Natural killer cell (primary cell): ENCODE measurements at regions not wholly inside any gene's neighbourhood (a gene's known extent, or its start where the extent isn't known, plus 50 kb on each side); places are given as distances from the start of the nearest gene placed in this dataset.
"Not testable (repeated sequence)": the region's sequence is repeated elsewhere in the genome, so short reads cannot be mapped to it uniquely, and the experiment has no call there.

ENCODE experiments used
- ATAC-seq, 3 donors: fragments of 150-1000 bp in 2 of 3; fragments of 200-7000 bp in 1 of 3; cut with Tn5 transposase; 1 replicate in 1 of 3; 2 replicates in 2 of 3; pipeline ENCODE4 v1.10.0; 2021; ENCODE audit warnings: mild to moderate bottlenecking in 2 of 3, moderate library complexity in 2 of 3
- DNase-seq, 2 donors: peaks; one replicate each; pipeline versions ENCODE4 v3.0.0 to v3.0.0-alpha.2; 2013 to 2021; ENCODE audit warnings: mixed read lengths in 1 of 2
- H3K27ac ChIP-seq: one replicate; pipeline ENCODE4 v1.5.1; 2013; ENCODE audit warnings: mild to moderate bottlenecking, low read length
- H3K27me3 ChIP-seq: one replicate; pipeline ENCODE4 v1.6.1; 2013; ENCODE audit warnings: low read length; ENCODE audit not compliant: control insufficient read depth, insufficient read depth
- H3K36me3 ChIP-seq: one replicate; pipeline ENCODE4 v1.6.1; 2013; ENCODE audit warnings: low read length; ENCODE audit not compliant: control insufficient read depth, insufficient read depth
- H3K4me1 ChIP-seq: one replicate; pipeline ENCODE4 v1.6.1; 2013; ENCODE audit warnings: low read length; ENCODE audit not compliant: control insufficient read depth, insufficient read depth
- H3K4me3 ChIP-seq: one replicate; pipeline ENCODE4 v1.5.1; 2013; ENCODE audit warnings: low read length
- H3K9me3 ChIP-seq: one replicate; pipeline ENCODE4 v1.6.1; 2013; ENCODE audit warnings: low read length; ENCODE audit not compliant: control insufficient read depth, insufficient read depth
- H3K27ac Mint-ChIP-seq, 2 donors: one replicate each; pipeline ENCODE4 v1.8.0; 2022; ENCODE audit warnings: mild to moderate bottlenecking in 2 of 2, mixed read lengths in 2 of 2, moderate library complexity in 1 of 2
- H3K27me3 Mint-ChIP-seq, 2 donors: one replicate each; pipeline ENCODE4 v1.8.0; 2022; ENCODE audit warnings: low read depth in 2 of 2, mixed read lengths in 2 of 2
- H3K36me3 Mint-ChIP-seq: one replicate; pipeline ENCODE4 v1.8.0; 2022; ENCODE audit warnings: mixed read lengths
- H3K4me1 Mint-ChIP-seq, 2 donors: one replicate each; pipeline ENCODE4 v1.8.0; 2022; ENCODE audit warnings: mixed read lengths in 2 of 2
- H3K4me3 Mint-ChIP-seq: one replicate; pipeline ENCODE4 v1.8.0; 2022; ENCODE audit warnings: mild to moderate bottlenecking, moderate library complexity, mixed read lengths
- H3K9me3 Mint-ChIP-seq, 2 donors: one replicate each; pipeline ENCODE4 v1.8.0; 2022; ENCODE audit warnings: mixed read lengths in 2 of 2
- CTCF ChIP-seq: fragments of 200-600 bp; IDR thresholded peaks from one replicate; pipeline ENCODE4 v1.8.0; 2022; ENCODE audit warnings: antibody characterized with exemption
- WGBS: methylation state at CpG from one replicate; pipeline ENCODE4 v1.1.7; 2013; ENCODE audit warnings: missing lambda C conversion rate; ENCODE audit not compliant: insufficient coverage; 5-methylcytosine and 5-hydroxymethylcytosine counted together
- intact Hi-C: fragments of 100-400 bp; cut with micrococcal nuclease; formaldehyde crosslinking; loops from one replicate; pipeline ENCODE4 v1.14.2; 2022

- H3K4me1 ChIP-seq = no peaks in the 10 kb centered on the region
Observed at GRCh38 chr9:107768224-107768623, 278.7 kb upstream of the KLF4 start.

GRCh38 chr9:107767711-107768110, 278.1 kb upstream of the KLF4 start:
- no peak overlapping the region for H3K4me3 ChIP-seq
- ATAC-seq (no peak), DNase-seq (no peak)
- Mint-ChIP-seq H3K4me1 (no peaks in the 10 kb centered on the region), H3K27me3 (no peaks in the 10 kb centered on the region), H3K9me3 (peaks cover 4% of the 10 kb centered on the region in 2 donors), H3K36me3 (no peaks in the 10 kb centered on the region), H3K27ac (no peak overlapping the region), H3K4me3 (no peak overlapping the region)
- H3K27me3 ChIP-seq = no peaks in the 10 kb centered on the region
- no peak for TF ChIP-seq CTCF
- H3K27ac ChIP-seq = no peak overlapping the region
- no peaks in the 10 kb centered on the region for H3K36me3 ChIP-seq
- 94% methylated on average over 4 of the region's 4 CpGs for WGBS
- peaks cover under 1% of the 10 kb centered on the region for H3K9me3 ChIP-seq
- H3K4me1 ChIP-seq = no peaks in the 10 kb centered on the region
- intact Hi-C loops = no loop called here

More at GRCh38 chr9:107768224-107768623, 278.7 kb upstream of the KLF4 start:
- H3K4me3 Mint-ChIP-seq = no peak overlapping the region
- no peak for TF ChIP-seq CTCF
- 92% methylated on average over 9 of the region's 9 CpGs for WGBS
- H3K27me3 ChIP-seq = no peaks in the 10 kb centered on the region
- H3K4me3 ChIP-seq = no peak overlapping the region
- peaks cover 4% of the 10 kb centered on the region for H3K9me3 ChIP-seq
- ATAC-seq (no peak), DNase-seq (no peak)
- no peaks in the 10 kb centered on the region for H3K36me3 ChIP-seq
- intact Hi-C loops = no loop called here
- H3K9me3 Mint-ChIP-seq = peaks cover 4% of the 10 kb centered on the region in 2 donors
- no peaks in the 10 kb centered on the region for H3K27me3 Mint-ChIP-seq
- no peak overlapping the region for H3K27ac Mint-ChIP-seq
- no peak overlapping the region for H3K27ac ChIP-seq
- H3K36me3 Mint-ChIP-seq = no peaks in the 10 kb centered on the region
- no peaks in the 10 kb centered on the region for H3K4me1 Mint-ChIP-seq

GRCh38 chr9:107763469-107763868, 273.9 kb upstream of the KLF4 start:
- H3K27ac Mint-ChIP-seq, ATAC-seq, H3K27ac ChIP-seq, H3K4me1 ChIP-seq, H3K4me3 Mint-ChIP-seq, H3K4me3 ChIP-seq, H3K36me3 ChIP-seq, intact Hi-C loops, H3K27me3 Mint-ChIP-seq, DNase-seq, H3K9me3 Mint-ChIP-seq, H3K36me3 Mint-ChIP-seq, H3K27me3 ChIP-seq, H3K9me3 ChIP-seq, H3K4me1 Mint-ChIP-seq: not testable (repeated sequence)
- 100% methylated on average over 1 of the region's 2 CpGs for WGBS

- intact Hi-C loops = no loop called here
- H3K27ac ChIP-seq = no peak overlapping the region
- no peak overlapping the region for H3K27ac Mint-ChIP-seq
- no peaks in the 10 kb centered on the region for H3K27me3 Mint-ChIP-seq
- no peak overlapping the region for H3K4me3 ChIP-seq
- no peaks in the 10 kb centered on the region for H3K36me3 ChIP-seq
- no peaks in the 10 kb centered on the region for H3K27me3 ChIP-seq
- peaks cover 0 to 4% of the 10 kb centered on the region in 2 donors for H3K4me1 Mint-ChIP-seq
- WGBS = 85% methylated on average over 2 of the region's 2 CpGs
- H3K4me3 Mint-ChIP-seq = no peak overlapping the region
- no peaks in the 10 kb centered on the region for H3K4me1 ChIP-seq
- H3K9me3 Mint-ChIP-seq = peaks cover 3 to 9% of the 10 kb centered on the region in 2 donors
- no peak for TF ChIP-seq CTCF
- ATAC-seq (no peak), DNase-seq (no peak)
- no peaks in the 10 kb centered on the region for H3K36me3 Mint-ChIP-seq
- no peaks in the 10 kb centered on the region for H3K9me3 ChIP-seq
Observed at GRCh38 chr9:107761307-107761706, 271.7 kb upstream of the KLF4 start.
